GM18505 (cell line): ENCODE measurements at regions not wholly inside any gene's neighbourhood (a gene's known extent, or its start where the extent isn't known, plus 50 kb on each side); places are given as distances from the start of the nearest gene placed in this dataset.

Experiments used
- ATAC-seq: cut with Tn5 transposase; IDR thresholded peaks from one replicate; pipeline ENCODE4 v1.9.1; 2021; ENCODE audit not compliant: unreplicated experiment
- POLR2A ChIP-seq: IDR thresholded peaks from 4 replicates; pipeline ENCODE4 v1.6.1; 2011; ENCODE audit warnings: borderline replicate concordance; ENCODE audit not compliant: insufficient read depth, insufficient read length; ENCODE audit errors: extremely low read depth

DNA sequence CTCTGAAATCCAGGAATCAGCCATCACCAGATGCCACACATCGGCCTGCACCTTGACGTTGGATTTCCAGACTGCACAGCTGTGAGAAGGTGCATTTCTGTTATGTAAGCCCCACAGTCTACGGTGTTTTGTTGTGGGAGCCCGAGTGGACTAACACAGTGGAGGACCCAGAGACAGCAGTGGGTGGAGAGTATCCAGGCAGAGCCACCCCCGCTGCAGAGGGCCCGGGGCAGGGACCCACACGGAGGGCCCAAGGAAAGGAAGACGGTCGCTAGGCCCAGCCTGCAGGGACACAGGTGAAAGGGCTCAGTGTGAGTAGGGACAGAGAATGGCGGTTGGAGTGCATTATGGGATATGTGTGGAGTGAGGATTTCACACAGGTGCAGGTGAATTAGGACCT, 288.3 kb upstream of the AJAP1 start:
- no peak for TF ChIP-seq POLR2A
- ATAC-seq: no peak

DNA sequence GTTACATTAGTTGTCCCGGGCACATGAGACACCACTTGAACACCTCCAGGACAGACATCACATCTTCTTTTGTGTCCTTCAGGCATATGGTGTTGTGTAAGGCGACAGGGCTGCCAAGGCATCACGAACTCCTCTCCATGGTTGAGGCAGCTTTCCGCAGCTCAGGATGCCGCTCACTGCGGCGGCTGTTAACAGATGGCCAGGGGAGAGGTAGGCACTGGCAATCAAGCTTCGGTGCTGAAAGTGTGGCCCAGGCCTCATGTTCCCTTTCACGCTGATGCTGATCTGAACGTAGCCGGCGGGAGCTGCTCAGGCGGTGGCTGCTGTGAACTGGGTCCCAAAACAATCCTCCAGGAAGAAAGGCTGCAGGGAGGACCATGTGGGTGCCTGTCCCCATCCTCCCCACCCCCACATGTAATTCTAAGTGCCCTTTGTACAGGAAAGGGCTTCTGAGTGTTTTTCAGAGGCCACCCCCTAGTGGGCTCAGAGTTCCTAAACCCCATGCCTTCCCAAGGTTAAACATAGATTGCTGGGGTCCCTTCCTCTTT, 287.1 kb upstream of the AJAP1 start:
- TF ChIP-seq POLR2A: no peak

DNA sequence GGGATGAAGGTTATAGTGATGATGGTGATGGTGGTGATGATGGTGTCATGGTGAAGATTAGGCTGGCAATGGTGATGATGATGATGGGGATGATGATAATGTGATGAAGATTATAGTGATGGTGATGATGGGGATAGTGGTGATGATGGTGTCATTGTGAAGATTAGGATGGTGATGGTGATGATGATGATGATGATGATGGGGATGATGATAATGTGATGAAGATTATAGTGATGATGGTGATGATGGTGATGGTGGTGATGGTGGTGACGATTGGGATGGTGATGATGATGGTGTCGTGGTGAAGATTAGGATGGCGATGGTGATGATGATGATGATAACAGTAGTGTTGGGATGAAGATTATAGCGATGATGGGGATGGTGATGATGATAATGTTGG, 285.1 kb upstream of the AJAP1 start:
- TF ChIP-seq POLR2A: no peak
- ATAC-seq: no peak

More for the DNA sequence above, 287.1 kb upstream of the AJAP1 start:
- no peak for ATAC-seq

DNA sequence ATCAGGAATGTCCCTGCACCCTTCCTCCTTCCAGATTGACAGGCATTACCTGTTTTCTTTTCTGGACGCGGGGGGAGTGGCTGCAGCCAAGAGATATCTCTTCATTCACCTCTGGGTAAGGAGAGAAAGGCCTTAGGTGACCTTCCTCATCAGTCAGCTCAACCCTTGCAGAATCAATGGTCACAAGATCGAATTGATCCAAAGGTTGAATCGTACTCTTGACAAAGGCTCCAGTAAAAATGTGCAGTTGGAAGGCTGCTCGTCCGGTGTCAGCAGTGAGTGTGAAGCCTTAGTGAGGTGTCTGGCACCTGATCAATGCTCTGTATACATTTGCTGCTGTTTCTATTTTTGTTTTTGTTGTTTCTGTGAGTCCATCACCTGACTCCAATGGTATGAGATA, 282.6 kb upstream of the AJAP1 start:
- ATAC-seq: no peak
- no peak for TF ChIP-seq POLR2A

DNA sequence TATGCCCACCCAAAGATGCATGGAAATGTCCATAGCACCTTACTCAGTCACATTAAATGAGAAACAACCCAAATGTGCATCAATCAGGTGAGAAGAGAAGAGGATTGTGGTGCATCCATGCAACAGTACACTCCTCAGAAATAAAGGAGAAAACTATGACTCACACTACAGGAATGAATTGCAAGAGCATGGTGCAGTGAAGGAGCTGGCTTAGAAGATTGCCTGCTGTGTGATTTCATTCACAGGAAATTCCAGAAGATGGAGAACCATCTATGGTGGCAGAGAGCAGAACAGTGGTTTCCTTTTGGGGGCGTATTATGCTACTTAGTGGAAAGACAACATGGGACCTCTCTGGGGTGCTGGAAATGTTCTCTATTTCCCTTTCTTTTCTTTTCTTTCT, 278.6 kb upstream of the AJAP1 start:
- ATAC-seq: no peak
- TF ChIP-seq POLR2A: no peak

DNA sequence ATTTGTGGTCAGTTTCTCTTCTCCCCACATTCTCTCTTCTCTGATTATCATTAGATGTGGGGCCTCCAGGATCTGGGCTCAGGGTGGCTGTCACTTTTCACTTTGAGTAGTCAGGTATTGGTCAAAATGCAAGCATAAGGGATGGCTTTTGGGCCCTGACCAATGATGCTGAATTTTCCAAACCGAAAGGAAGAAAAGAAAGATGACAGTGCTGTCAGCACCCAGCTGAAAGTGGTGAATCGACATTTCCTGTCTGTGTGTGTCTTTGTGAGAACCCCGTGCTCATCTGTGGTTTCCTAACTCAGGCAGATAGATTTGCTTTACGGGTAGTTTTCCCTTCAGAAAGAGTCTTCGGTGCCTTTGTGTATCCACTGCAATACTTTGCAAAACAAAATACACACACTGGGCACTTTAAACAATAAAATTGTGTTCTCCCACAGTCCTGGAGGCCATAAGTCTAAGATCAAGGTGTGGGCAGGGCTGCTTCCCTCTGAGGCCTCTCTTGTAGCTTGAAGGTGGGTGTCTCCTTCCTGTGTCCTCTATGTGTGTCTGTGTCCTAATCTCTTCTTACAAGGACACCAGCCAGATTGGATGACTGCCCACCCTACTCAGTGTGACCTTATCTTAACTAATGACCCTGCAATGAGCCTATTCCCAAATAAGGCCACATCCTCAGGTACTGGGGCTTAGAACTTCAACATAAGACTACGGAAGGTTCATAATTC, 274.8 kb upstream of the AJAP1 start:
- no peak for TF ChIP-seq POLR2A
- ATAC-seq: no peak

DNA sequence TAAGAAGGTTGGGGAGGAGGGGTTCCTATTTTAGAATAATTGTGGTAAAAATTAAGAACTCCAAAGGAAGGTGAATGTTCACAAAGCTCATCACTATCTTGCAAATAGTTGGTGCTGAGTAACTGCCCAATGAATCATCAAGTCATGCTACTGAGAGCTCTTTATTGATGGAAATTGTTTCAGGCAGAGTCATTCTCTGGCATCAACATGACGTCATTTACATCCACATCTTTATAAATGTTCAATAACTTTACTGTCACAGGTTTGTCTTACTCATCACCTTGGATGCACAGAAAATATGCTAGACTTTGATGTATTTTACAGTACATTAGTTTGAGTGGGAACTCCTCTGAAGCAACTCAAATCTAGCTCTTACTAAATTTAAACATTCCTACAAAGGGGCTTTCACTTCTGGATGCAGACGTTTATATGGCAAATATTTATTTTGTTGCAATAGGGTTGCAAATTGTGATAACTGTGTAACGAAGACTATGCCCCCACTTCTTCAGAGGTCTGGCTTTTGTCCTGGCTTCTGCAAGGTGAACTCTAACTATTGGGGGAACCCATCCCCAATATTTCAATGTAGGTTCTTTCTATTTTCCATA, 273.7 kb upstream of the AJAP1 start:
- no peak for TF ChIP-seq POLR2A
- no peak for ATAC-seq

DNA sequence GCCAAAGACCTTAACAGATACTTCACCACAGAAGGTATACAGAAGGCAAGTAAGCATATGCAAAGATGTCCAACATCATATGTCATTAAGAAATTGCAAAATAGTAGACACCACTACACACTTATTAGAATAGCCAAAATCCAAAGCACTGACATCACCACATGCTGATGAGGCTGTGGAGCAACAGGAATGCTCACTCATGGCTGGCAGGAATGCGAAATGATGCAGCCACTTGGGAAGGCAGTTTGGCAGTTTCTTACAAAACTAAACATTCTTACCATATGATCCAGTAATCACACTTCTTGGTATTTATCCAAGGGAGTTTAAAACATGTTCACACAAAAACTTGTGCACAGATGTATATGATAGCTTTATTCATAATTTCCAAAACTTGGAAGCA, 261.2 kb upstream of the AJAP1 start:
- ATAC-seq: no peak
- no peak for TF ChIP-seq POLR2A

DNA sequence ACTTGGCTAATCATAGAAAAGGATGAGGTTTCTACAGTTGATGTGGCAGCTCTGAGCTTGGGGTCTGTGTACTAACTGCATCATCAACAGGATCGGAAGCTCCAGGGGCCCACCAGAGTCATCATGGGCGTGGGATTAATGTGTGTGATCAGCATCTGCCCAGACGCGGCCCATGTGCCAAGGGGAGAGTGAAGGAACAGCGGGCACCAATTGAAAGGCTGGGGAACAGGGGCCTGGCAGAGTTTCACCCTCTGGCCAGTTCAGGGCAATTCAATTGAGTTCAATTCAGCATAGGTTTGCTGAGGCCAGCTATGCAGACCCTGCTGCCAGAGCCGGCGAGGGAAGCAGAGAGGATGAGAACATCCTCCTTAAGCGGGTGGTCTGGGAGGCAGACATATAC, 260.0 kb upstream of the AJAP1 start:
- no peak for ATAC-seq
- no peak for TF ChIP-seq POLR2A

DNA sequence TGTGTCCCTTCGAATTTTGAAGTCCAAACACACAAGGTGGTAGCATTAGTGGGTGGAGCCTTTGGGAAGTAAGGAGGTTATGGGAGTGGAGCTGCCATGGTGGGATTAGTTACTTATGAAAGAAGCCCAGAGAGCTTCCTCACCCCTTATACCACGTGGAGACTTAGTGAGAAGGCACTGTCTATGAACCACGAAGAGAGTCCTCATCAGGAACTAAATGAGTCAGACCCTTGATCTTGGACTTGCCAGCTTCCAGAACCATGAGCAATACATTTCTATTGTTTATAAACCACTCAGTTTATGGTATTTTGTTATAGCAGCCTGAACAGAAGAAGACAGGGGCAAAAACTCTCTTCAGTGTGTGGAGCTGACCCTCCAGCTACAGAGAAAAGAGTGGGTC, 259.3 kb upstream of the AJAP1 start:
- TF ChIP-seq POLR2A: no peak
- no peak for ATAC-seq

DNA sequence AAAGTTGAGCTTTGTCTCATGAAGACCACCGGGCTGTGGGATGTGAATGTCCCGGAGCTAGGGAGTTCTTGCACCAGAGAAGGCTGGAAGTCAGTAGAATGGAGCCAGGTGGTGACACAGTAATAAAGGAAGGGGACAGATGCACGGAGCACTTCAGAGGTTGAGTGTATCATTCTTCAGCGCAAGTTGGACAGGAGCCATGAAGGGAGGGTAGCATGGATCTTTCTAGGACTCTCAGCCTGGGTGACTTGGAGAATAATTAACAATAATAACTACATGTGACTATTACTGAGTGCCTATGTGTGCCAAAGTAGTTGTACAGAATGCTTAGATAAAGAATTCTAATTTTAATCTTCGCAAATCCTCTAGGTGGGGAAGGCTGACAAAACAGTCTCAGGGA, 258.7 kb upstream of the AJAP1 start:
- no peak for TF ChIP-seq POLR2A
- ATAC-seq: no peak

DNA sequence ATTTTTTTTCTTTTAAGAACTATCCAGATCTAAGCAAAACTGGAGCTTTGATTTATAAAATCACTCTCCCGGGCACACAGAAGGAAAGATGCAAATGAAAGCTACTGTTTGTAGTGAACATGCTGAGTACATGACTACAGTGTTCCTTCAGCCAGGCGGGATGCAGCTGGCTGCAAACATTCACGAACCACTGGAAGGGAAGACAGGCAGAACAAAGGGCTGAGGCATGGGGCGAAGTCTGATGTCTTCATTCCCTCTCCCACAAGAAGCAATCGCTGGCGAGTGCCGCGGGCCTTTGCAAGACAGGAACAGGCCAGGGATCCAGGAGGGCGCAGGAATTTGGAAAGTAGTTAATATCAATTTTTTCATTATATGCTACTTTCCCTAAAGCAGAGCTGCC, 257.9 kb upstream of the AJAP1 start:
- ATAC-seq: no peak
- no peak for TF ChIP-seq POLR2A

DNA sequence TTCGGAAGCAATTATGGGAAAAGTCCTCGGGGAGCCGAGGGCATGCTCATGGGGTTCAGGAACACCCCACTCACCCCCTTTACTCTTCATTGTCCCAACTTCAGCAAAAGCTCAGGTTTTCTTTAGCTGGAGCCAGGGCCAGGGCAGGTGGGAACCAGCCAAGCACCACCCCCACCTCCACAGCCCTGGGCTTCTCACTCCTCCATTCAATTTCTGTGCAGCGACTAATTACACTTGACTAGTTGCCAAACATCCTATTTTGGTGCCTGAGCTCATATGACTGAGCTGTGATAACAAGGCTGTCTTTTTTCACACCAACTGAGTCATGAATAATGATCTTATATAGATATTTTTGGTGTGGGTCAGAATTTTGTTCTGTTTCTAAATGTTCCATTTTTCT, 257.2 kb upstream of the AJAP1 start:
- TF ChIP-seq POLR2A: no peak
- no peak for ATAC-seq

DNA sequence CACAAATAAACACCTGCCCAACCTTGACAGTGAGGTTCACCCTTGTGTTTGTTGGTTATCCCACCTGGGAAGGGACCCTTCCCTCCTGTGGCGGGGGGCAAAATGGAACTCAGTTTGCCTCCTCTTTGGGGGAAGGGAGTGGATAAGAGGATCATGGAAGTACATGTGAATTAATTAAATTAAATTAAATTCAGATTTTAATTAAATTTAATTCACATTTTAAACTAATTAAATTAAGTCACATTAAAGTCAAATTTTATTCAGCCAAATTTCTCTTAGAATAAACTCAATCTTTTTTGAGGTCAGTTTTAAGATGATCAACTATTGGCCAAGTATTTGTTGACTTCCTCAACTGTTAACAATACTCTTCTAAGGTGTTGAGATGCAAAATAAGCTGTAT, 252.4 kb upstream of the AJAP1 start:
- no peak for ATAC-seq

More for the DNA sequence above, 252.4 kb upstream of the AJAP1 start:
- no peak for TF ChIP-seq POLR2A
